Natural killer cell (primary cell): ENCODE measurements at regions not wholly inside any gene's neighbourhood (a gene's known extent, or its start where the extent isn't known, plus 50 kb on each side); places are given as distances from the start of the nearest gene placed in this dataset.

ENCODE experiments used
- ATAC-seq, 3 donors: fragments of 150-1000 bp in 2 of 3; fragments of 200-7000 bp in 1 of 3; cut with Tn5 transposase; 1 replicate in 1 of 3; 2 replicates in 2 of 3; pipeline ENCODE4 v1.10.0; 2021; ENCODE audit warnings: mild to moderate bottlenecking in 2 of 3, moderate library complexity in 2 of 3
- DNase-seq, 2 donors: peaks; one replicate each; pipeline versions ENCODE4 v3.0.0 to v3.0.0-alpha.2; 2013 to 2021; ENCODE audit warnings: mixed read lengths in 1 of 2
- H3K27ac ChIP-seq: one replicate; pipeline ENCODE4 v1.5.1; 2013; ENCODE audit warnings: mild to moderate bottlenecking, low read length
- H3K27me3 ChIP-seq: one replicate; pipeline ENCODE4 v1.6.1; 2013; ENCODE audit warnings: low read length; ENCODE audit not compliant: control insufficient read depth, insufficient read depth
- H3K36me3 ChIP-seq: one replicate; pipeline ENCODE4 v1.6.1; 2013; ENCODE audit warnings: low read length; ENCODE audit not compliant: control insufficient read depth, insufficient read depth
- H3K4me1 ChIP-seq: one replicate; pipeline ENCODE4 v1.6.1; 2013; ENCODE audit warnings: low read length; ENCODE audit not compliant: control insufficient read depth, insufficient read depth
- H3K4me3 ChIP-seq: one replicate; pipeline ENCODE4 v1.5.1; 2013; ENCODE audit warnings: low read length
- H3K9me3 ChIP-seq: one replicate; pipeline ENCODE4 v1.6.1; 2013; ENCODE audit warnings: low read length; ENCODE audit not compliant: control insufficient read depth, insufficient read depth
- H3K27ac Mint-ChIP-seq, 2 donors: one replicate each; pipeline ENCODE4 v1.8.0; 2022; ENCODE audit warnings: mild to moderate bottlenecking in 2 of 2, mixed read lengths in 2 of 2, moderate library complexity in 1 of 2
- H3K27me3 Mint-ChIP-seq, 2 donors: one replicate each; pipeline ENCODE4 v1.8.0; 2022; ENCODE audit warnings: low read depth in 2 of 2, mixed read lengths in 2 of 2
- H3K36me3 Mint-ChIP-seq: one replicate; pipeline ENCODE4 v1.8.0; 2022; ENCODE audit warnings: mixed read lengths
- H3K4me1 Mint-ChIP-seq, 2 donors: one replicate each; pipeline ENCODE4 v1.8.0; 2022; ENCODE audit warnings: mixed read lengths in 2 of 2
- H3K4me3 Mint-ChIP-seq: one replicate; pipeline ENCODE4 v1.8.0; 2022; ENCODE audit warnings: mild to moderate bottlenecking, moderate library complexity, mixed read lengths
- H3K9me3 Mint-ChIP-seq, 2 donors: one replicate each; pipeline ENCODE4 v1.8.0; 2022; ENCODE audit warnings: mixed read lengths in 2 of 2
- CTCF ChIP-seq: fragments of 200-600 bp; IDR thresholded peaks from one replicate; pipeline ENCODE4 v1.8.0; 2022; ENCODE audit warnings: antibody characterized with exemption
- WGBS: methylation state at CpG from one replicate; pipeline ENCODE4 v1.1.7; 2013; ENCODE audit warnings: missing lambda C conversion rate; ENCODE audit not compliant: insufficient coverage; 5-methylcytosine and 5-hydroxymethylcytosine counted together
- intact Hi-C: fragments of 100-400 bp; cut with micrococcal nuclease; formaldehyde crosslinking; loops from one replicate; pipeline ENCODE4 v1.14.2; 2022

GRCh38 chr13:71219698-71220415 lies 647.1 kb downstream of the DACH1 start:
- Mint-ChIP-seq H3K4me1 (no peaks in the 10 kb centered on the region), H3K4me3 (no peak overlapping the region), H3K27ac (no peak overlapping the region), H3K9me3 (peaks cover under 1 to 3% of the 10 kb centered on the region in 2 donors), H3K27me3 (no peaks in the 10 kb centered on the region), H3K36me3 (no peaks in the 10 kb centered on the region)
- no peaks in the 10 kb centered on the region for H3K9me3 ChIP-seq
- intact Hi-C loops = no loop called here
- H3K27ac ChIP-seq = no peak overlapping the region
- no peaks in the 10 kb centered on the region for H3K27me3 ChIP-seq
- no peaks in the 10 kb centered on the region for H3K4me1 ChIP-seq
- ATAC-seq (no peak), DNase-seq (no peak)
- 90% methylated on average over 7 of the region's 8 CpGs for WGBS
- no peaks in the 10 kb centered on the region for H3K36me3 ChIP-seq
- no peak overlapping the region for H3K4me3 ChIP-seq
- no peak for TF ChIP-seq CTCF

- 57% methylated on average over 2 of the region's 3 CpGs for WGBS
- Histone ChIP-seq H3K36me3 (no peaks in the 10 kb centered on the region), H3K27ac (no peak overlapping the region), H3K9me3 (no peaks in the 10 kb centered on the region), H3K4me3 (no peak overlapping the region), H3K27me3 (no peaks in the 10 kb centered on the region), H3K4me1 (no peaks in the 10 kb centered on the region)
- Mint-ChIP-seq H3K27ac (no peak overlapping the region), H3K9me3 (peaks cover 4 to 5% of the 10 kb centered on the region in 2 donors), H3K27me3 (no peaks in the 10 kb centered on the region), H3K4me3 (no peak overlapping the region), H3K4me1 (no peaks in the 10 kb centered on the region), H3K36me3 (no peaks in the 10 kb centered on the region)
- intact Hi-C loops = no loop called here
- DNase-seq (no peak), ATAC-seq (no peak)
- TF ChIP-seq CTCF = no peak
Measured at GRCh38 chr13:71218960-71219359, 648.0 kb downstream of the DACH1 start.

- H3K27me3 Mint-ChIP-seq = no peaks in the 10 kb centered on the region
- ATAC-seq (no peak), DNase-seq (no peak)
- H3K4me3 Mint-ChIP-seq = no peak overlapping the region
- Histone ChIP-seq H3K9me3 (no peaks in the 10 kb centered on the region), H3K27me3 (no peaks in the 10 kb centered on the region), H3K4me3 (no peak overlapping the region), H3K27ac (no peak overlapping the region), H3K4me1 (no peaks in the 10 kb centered on the region), H3K36me3 (no peaks in the 10 kb centered on the region)
- no peak overlapping the region for H3K27ac Mint-ChIP-seq
- H3K36me3 Mint-ChIP-seq = no peaks in the 10 kb centered on the region
- TF ChIP-seq CTCF = no peak
- intact Hi-C loops = no loop called here
- WGBS = 90% methylated on average over 3 of the region's 3 CpGs
- no peaks in the 10 kb centered on the region for H3K4me1 Mint-ChIP-seq
- peaks cover 6 to 7% of the 10 kb centered on the region in 2 donors for H3K9me3 Mint-ChIP-seq
Measured at GRCh38 chr13:71217827-71218226, 649.2 kb downstream of the DACH1 start.

GRCh38 chr13:71214821-71215220 lies 652.2 kb downstream of the DACH1 start:
- Mint-ChIP-seq H3K36me3 (no peaks in the 10 kb centered on the region), H3K9me3 (peaks cover 9% of the 10 kb centered on the region in 2 donors), H3K4me1 (no peaks in the 10 kb centered on the region), H3K27me3 (no peaks in the 10 kb centered on the region), H3K4me3 (no peak overlapping the region), H3K27ac (no peak overlapping the region)
- H3K9me3 ChIP-seq = no peaks in the 10 kb centered on the region
- no peaks in the 10 kb centered on the region for H3K36me3 ChIP-seq
- DNase-seq (no peak), ATAC-seq (no peak)
- H3K27ac ChIP-seq = no peak overlapping the region
- intact Hi-C loops = no loop called here
- TF ChIP-seq CTCF = no peak
- H3K4me3 ChIP-seq = no peak overlapping the region
- no peaks in the 10 kb centered on the region for H3K27me3 ChIP-seq
- 90% methylated on average over 4 of the region's 4 CpGs for WGBS
- H3K4me1 ChIP-seq = no peaks in the 10 kb centered on the region
